ENCODE measurements at regions not wholly inside any gene's neighbourhood (a gene's known extent, or its start where the extent isn't known, plus 50 kb on each side); places are given as distances from the start of the nearest gene placed in this dataset.

- TF ChIP-seq CTCF (conservative IDR thresholded peaks at IDR 0.05; ENCODE audit: low read depth, low read length) = no peak
- no peak for TF ChIP-seq BHLHE40 (IDR thresholded peaks at IDR 0.05; ENCODE audit: low read depth, low read length)
- no peak for TF ChIP-seq POLR2A (IDR thresholded peaks at IDR 0.05; ENCODE audit: low read depth, low read length)
- TF ChIP-seq RCOR1 (IDR thresholded peaks at IDR 0.05; ENCODE audit: insufficient replicate concordance, low read length) = no peak
- TF ChIP-seq MAZ (IDR thresholded peaks at IDR 0.05; ENCODE audit: borderline replicate concordance, low read depth, low read length) = no peak
- no peak for TF ChIP-seq SMC3 (IDR thresholded peaks at IDR 0.05; ENCODE audit: low read depth, low read length)
- no peak for TF ChIP-seq MXI1 (IDR thresholded peaks at IDR 0.05; ENCODE audit: borderline replicate concordance, low read depth, low read length)
- no peak for TF ChIP-seq USF2 (IDR thresholded peaks at IDR 0.05; ENCODE audit: low read depth, low read length)
Measured at GRCh38 chr6:125421836-125422235, 120.1 kb upstream of the HDDC2 start.
